ENCODE measurements at regions not wholly inside any gene's neighbourhood (a gene's known extent, or its start where the extent isn't known, plus 50 kb on each side); places are given as distances from the start of the nearest gene placed in this dataset.
"Not testable (repeated sequence)": the region's sequence is repeated elsewhere in the genome, so short reads cannot be mapped to it uniquely, and the experiment has no call there.

DNA sequence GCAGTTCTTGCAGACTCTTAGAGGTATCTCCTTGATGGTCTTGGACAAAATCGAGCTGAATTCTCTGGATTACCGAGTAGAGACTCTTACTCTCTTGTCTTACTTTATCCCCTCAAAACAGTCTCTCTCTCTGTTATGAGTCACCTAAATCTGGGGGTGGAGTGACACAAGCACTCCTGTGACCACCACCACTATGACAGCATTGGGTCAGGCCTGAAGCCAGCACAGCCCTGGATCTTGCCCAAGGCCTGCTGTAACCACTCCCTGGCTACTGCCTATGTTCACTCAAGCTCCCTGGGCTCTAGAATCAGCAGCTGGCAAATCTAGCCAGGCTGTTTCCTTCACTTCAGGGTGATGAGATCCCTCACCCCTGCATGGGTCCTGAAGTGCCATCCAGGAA lies 662.5 kb downstream of the LUZP2 start:
- ATAC-seq (ENCODE audit: poor library complexity) (no peak), DNase-seq (no peak)
- intact Hi-C loops (cut with DNase I), result no loop called here

DNA sequence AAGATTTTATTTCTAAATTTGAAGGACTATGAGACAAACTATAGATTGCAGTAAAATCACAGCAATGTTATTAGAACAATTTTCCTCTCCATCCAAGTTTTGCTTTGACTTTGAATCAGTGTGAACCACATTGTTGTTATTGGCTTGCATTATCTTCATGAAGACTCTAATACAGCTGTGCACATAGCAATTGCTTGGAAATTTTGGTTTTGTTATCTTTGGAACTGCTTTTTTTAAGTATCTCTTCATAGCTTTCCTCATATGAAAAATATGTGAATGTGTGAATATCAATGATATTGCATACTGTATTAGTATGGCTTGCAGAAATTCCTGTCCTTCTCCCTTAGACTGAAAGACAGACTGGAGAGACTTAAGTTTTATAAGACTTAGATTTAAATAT lies 666.6 kb downstream of the LUZP2 start:
- no peak for DNase-seq
- ATAC-seq (ENCODE audit: poor library complexity), result no peak
- intact Hi-C loops (cut with DNase I), result no loop called here

DNA sequence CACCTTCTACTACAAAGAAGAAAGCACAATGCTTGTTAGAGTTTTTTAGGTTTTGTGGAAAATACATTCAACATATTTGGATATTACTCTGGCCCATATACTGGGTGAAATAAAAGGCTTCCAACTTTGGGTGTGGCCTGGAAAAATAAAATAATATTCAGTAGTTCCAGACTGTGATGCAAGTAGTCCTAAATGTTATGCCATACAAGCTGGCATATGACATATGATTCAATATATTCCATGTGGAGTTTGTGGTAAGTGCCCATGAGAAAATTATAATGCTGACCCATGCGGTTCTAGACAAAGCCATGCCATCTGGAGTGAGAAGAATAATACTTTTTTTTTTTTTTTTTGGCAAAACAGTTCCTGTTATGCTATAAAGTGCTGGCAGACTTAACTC lies 683.3 kb downstream of the LUZP2 start:
- DNase-seq (no peak), ATAC-seq (ENCODE audit: poor library complexity) (no peak)
- intact Hi-C loops (cut with DNase I), result no loop called here

DNA sequence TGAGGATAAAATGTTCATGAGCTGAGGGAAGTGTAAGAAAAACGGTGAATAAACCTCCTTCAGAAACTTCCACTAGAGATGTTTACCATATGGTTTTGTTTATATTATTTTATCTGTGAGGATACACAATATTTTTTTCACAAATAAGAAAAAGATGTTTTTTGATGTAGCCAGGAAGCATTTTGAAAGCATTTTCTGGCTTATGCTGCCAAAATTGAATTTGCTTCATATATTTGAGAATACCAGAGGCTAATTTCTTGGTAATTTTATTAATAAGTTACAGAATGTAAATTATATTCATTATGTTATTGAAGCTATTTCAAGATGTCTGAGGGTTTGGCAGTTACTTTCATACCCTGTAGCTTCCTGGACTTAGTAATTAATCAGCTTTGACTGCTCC lies 686.6 kb downstream of the LUZP2 start:
- no peak for ATAC-seq (ENCODE audit: poor library complexity)

DNA sequence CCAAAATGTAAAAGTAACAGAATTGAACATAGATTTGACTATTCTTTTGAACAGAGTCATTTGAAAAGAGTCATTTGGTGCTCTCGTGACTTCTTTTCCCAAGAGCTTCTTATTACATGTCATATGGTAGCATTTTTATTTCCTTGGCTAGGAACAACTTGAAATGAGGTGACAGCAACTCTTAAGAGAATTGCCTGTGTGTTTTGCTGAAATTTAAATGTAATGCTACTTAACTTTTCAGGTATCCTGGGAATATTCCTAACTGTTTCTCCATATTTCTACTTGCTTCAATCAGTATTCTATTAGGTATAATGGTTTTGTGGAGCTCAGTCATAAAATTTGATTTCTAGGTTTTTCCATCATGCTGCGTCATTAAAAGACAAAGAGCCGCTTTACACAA lies 700.7 kb downstream of the LUZP2 start:
- no peak for DNase-seq
- intact Hi-C loops (cut with DNase I), result no loop called here
- ATAC-seq (ENCODE audit: poor library complexity), result no peak

More for the DNA sequence above, 686.6 kb downstream of the LUZP2 start:
- no peak for DNase-seq
- intact Hi-C loops (cut with DNase I), result no loop called here

DNA sequence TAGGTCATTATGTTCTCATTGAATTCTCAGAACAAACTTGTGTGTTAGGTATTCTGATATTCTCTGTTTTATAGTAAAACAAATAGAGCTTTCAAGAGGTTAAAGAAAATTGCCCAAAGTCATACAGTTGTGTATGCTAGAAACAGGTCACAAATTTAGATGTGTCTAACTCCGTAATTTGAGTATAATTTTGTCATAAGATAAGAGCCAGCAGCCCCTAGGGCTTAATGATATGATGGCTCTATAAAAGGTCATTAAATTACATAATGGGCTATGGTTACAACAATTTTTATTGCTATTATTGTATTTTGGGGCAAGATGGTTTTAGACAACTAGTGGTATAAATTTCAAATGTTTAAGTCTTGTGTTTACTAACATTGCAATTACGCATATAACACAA lies 701.9 kb downstream of the LUZP2 start:
- ATAC-seq (ENCODE audit: poor library complexity) (no peak), DNase-seq (no peak)
- intact Hi-C loops (cut with DNase I), result no loop called here

DNA sequence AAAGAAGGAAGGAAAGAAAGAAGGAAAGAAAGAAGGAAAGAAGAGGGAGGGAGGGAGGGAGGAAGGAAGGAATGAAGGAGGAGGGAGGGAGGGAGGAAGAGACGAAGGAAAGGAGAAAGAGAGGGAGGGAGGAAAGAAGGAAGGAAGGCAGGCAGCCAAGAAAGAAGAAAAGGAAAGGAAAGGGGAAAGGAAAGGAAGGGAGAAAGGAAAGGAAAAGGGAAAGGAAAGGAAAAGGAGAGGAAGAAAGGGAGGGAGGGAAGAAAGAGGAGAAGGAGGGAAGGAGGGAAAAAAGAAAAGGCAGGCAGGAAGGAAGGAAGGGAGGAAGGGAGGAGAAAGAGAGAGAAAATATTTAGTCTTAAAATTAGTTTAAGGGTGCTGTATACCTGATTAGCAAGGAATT lies 704.1 kb downstream of the LUZP2 start:
- ATAC-seq (ENCODE audit: poor library complexity) (no peak), DNase-seq (no peak)
- intact Hi-C loops (cut with DNase I), result no loop called here

DNA sequence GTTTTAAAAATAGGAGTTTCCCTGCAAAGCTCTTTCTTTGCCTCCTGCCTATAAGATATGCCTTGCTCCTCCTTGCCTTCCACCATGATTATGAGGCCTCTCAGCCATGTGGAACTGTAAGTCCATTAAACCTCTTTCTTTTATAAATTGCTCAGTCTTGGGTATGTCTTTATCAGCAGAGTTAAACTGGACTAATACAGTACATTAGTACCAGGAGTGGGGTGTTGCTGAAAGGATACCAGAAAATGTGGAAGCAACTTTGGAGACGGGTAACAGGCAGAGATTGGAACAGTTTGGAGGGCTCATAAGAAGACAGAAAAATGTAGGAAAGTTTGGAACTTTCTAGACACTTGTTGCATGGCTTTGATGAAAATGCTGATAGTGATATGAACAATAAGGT lies 709.9 kb downstream of the LUZP2 start:
- intact Hi-C loops (cut with DNase I), result no loop called here

DNA sequence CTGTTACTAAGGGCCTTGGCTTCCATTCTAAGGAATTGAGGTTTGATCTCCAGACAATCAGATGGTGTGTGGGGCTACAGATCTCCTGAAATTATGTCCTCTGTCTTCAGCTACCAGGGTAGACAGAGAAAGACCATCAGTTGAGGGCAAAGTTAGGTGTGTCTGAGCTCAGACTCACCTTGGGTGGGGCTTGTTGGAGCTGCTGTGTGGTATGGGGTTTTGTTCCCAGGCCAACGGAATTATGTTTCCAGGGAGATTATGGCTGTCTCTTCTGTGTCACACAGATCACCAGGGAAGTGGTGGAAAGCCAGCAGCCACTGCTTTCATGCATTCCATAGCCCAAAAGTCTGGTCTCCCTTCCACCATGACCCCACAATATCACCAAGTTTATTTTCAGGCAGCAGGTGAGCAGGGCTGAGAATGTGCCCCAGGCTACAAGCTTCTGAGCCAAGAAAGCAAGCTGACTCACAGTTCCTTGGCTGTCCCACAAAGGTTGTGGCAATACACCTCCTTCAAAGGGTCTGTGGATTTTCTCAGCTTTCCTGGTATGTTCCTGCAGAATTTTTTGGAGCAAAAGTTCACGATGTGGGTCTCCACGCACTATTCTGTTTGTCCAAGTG lies 714.9 kb downstream of the LUZP2 start:
- DNase-seq, result no peak
- no peak for ATAC-seq (ENCODE audit: poor library complexity)
- intact Hi-C loops (cut with DNase I), result no loop called here

More for the DNA sequence above, 709.9 kb downstream of the LUZP2 start:
- DNase-seq (no peak), ATAC-seq (ENCODE audit: poor library complexity) (no peak)

DNA sequence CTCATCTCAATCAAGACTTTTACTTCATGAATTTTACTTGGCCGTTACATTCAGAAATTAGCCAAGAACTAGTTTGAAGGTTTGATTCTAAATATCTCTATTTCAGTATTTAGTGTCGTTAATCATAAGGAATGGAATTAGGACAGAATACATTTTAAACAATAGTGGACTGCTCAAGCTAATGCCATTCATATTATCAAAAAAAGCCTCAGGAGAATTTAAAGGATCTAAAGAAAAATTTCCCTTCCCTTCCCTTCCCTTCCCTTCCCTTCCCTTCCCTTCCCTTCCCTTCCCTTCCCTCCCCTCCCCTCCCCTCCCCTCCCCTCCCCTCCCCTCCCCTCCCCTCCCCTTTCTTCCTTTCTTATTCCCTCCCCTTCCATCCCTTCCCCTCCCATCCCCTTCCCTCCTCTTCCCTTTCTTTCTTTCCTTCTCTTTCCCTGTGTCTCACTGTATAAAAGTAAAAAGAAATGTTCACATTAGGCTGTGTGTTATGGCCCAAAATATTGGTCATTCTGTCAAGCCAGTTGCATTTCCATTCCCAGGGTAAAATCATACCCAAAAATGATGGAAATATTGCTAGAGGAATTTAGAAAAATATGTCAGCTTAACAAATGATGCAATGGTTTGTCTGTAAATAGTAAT lies 717.8 kb downstream of the LUZP2 start:
- ATAC-seq (ENCODE audit: poor library complexity), result no peak
- no peak for DNase-seq
- intact Hi-C loops (cut with DNase I), result no loop called here

DNA sequence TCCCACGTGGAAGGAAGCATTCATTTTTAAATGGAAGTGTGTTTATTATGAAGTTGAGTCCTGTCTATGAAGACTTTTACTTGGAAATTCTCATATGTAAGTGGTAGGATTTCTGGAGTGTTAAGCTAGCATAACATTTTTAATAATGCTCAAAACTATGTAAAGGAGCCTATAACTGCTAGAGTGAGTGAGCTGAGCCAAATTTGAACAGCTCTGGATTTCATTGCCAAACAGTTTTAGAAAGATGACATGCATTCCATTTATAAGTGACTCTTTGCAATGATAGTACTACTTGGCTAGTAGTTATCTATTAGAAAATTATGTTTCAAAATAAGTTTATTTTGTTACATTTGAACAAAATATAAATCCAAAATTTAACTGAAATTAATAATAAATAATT lies 721.2 kb downstream of the LUZP2 start:
- no peak for DNase-seq
- intact Hi-C loops (cut with DNase I), result no loop called here
- no peak for ATAC-seq (ENCODE audit: poor library complexity)

DNA sequence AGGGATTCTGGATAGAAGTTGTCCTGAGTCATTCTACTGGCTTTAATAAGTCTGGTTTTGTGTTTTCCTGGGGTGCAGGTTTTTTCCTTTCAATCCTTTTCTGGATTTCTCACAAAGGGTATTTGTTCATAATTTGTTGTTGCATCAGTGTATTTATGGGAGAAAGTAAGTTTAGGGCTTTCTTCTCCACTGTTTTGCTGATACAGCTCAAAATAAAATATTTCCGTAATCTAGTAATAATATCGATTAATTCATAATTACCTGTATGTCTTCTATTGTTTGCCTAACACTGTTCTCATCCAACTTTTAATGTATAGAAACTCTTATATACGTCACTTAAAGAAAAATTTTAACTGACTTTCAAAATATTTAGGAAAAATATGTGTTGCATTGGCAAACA lies 728.2 kb downstream of the LUZP2 start:
- DNase-seq (no peak), ATAC-seq (ENCODE audit: poor library complexity) (no peak)
- intact Hi-C loops (cut with DNase I), result no loop called here

DNA sequence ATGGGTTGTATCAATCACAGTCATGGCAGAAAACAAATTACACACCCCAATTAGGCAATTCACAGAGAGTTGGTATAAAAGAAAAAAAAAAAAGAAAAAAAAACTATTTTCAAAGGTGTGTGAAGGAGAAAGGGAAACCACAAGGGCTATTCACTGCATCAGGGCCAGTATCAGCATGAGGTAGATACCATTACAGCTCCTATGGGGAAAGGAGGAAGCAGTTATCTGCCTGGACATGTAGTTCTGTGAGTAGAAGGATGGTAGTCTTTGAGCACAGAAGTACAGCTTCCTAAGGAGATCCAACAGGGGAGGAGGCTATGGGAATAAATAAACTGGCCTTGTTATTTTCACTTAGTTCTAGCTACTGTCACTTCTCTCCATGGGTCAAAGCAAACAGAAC lies 746.1 kb downstream of the LUZP2 start:
- DNase-seq (no peak), ATAC-seq (ENCODE audit: poor library complexity) (no peak)
- intact Hi-C loops (cut with DNase I), result no loop called here

DNA sequence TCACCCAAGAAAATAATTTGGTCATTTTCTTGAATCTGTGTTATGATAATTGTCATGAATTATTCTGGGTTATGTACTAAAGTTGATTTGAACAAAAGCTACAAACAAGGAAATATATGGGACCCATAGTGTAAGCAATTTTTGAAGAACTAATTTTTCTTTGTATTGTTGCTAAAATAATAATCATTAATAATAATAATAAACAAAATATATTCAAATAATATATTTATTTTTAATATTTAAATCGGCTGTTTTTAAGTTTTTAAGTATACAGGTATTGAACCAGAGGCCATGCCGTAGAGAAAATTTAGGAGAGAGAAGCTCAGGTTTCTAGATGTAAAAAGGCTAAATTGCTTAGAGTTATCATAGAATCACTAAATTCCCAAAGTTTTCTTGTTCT lies 747.3 kb downstream of the LUZP2 start:
- DNase-seq, result no peak
- intact Hi-C loops (cut with DNase I), result no loop called here
- no peak for ATAC-seq (ENCODE audit: poor library complexity)

DNA sequence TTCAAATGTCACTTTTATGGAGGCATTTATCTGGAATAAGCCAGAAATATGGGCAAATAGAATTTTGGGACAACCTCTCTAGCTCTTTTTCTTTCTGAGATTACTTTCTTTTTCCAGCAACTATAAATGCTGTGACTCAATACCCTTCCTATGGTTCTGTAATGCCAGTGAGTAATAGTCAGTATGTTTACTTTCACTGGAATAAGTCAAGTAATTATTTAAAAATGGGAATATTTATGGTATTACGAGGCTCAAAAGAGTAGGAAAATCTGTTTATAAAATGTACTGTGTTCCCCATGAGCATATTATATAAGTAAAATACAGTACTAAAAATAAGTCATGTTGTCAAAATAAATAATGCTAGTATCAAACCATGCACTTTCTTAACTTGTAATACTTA lies 750.5 kb downstream of the LUZP2 start:
- intact Hi-C loops (cut with DNase I), result no loop called here
- DNase-seq, result no peak
- no peak for ATAC-seq (ENCODE audit: poor library complexity)

DNA sequence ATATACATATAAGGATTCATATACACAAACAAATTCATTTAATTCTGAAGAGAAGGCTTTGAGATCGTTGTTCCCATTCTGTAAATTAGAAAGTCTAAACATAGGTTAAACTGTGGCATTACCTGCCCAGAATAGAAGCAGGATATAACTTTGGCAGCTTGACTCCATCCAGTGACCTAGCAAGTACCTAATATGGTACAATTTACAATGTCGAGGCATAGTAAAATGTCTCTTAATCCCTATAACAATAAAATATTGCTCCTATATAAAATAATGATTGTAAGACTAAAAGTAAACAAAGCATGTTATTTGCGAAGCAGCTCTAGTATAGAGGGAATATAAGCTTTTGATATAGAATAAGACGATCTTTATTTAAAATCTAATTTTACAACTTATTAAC lies 756.0 kb downstream of the LUZP2 start:
- intact Hi-C loops (cut with DNase I), result no loop called here
- no peak for ATAC-seq (ENCODE audit: poor library complexity)
- no peak for DNase-seq

DNA sequence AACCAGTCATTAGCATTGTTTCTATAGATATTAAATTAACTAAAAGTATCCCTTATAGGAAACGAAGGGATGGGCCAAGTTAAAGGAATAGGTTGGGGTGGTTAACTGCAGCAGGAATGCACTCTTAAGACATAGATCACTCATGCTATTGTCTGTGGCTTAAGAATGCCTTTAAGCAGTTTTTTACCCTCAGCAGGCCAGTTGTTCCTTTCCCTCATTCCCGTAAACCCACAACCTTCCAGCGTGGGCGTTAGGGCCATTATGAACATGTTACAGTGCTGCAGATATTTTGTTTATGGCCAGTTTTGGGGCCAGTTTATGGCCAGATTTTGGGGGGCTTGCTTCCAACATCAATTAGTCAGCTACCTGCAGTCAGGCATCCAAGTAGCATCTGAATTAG lies 767.0 kb downstream of the LUZP2 start:
- DNase-seq; intact Hi-C loops (cut with DNase I); ATAC-seq (ENCODE audit: poor library complexity): not testable (repeated sequence)

DNA sequence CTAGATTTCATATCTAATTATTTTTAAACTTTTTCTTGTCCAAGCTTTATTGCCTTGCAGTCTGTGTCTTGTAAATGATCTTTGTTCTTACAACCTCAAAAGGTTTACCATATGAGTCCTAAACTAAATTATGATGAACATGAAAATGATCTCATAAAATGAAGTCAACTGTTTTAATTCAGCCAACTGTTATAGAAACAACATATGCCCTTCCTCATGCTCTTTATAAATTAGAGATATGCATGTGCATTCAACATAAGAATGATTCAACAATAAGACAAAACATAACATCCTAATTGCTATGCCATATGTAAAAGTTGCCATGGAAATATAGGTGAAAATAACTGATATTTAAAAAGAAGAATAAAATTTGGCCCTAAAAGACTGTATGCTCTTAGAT lies 774.4 kb downstream of the LUZP2 start:
- intact Hi-C loops (cut with DNase I), result no loop called here
- ATAC-seq (ENCODE audit: poor library complexity) (no peak), DNase-seq (no peak)

DNA sequence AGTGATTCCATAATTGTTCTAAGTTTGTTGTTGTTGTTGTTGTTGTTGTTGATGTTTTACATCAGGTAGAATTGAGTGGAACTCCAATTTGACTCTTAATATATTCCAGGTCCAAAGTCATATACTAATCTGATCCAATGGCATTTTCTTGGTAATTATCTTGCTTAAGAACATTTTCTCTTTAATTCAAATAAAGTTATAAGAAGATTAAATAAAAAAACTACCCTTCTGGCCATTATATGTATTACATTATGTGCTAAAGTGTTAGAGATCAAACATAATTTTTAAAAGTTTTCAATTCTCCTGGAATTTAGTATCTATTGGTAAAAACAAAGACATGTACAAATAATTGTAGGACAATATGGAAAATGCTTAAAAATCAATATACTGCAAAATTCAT lies 775.4 kb downstream of the LUZP2 start:
- DNase-seq (no peak), ATAC-seq (ENCODE audit: poor library complexity) (no peak)
- intact Hi-C loops (cut with DNase I), result no loop called here

DNA sequence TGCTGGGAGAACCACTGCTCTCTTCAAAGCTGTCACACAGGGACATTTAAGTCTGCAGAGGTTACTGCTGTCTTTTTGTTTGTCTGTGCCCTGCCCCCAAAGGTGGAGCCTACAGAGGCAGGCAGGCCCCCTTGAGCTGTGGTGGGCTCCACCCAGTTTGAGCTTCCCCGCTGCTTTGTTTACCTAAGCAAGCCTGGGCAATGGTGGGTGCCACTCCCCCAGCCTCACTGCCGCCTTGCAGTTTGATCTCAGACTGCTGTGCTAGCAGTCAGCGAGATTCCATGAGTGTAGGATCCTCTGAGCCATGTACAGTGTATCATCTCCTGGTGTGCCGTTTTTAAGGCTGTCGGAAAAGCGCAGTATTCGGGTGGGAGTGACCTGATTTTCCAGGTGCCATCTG lies 784.0 kb downstream of the LUZP2 start:
- ATAC-seq (ENCODE audit: poor library complexity); DNase-seq; intact Hi-C loops (cut with DNase I): not testable (repeated sequence)

DNA sequence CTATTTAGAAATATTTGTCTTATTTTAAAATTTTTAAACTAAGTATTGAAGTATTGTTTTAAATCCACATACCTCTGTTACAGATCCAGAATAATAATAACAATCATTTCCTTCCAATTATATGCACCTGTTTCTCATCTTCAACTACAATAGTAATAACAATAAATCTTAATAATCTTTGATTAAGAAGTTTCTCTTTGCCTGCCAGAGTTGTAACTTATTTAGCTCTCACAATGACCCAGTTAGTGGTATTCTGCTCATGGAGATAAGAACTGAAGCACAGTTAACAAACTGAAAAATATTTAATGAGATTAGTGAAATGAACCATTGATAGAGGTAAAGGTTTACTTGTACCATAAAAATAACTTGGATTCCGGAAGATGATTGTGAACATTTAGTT lies 796.3 kb downstream of the LUZP2 start:
- intact Hi-C loops (cut with DNase I), result no loop called here
- no peak for DNase-seq
- no peak for ATAC-seq (ENCODE audit: poor library complexity)

Data from Right ventricle myocardium superior (tissue), 1 donor.